Upper lobe of right lung (tissue), 1 donor: ENCODE measurements at regions not wholly inside any gene's neighbourhood (a gene's known extent, or its start where the extent isn't known, plus 50 kb on each side); places are given as distances from the start of the nearest gene placed in this dataset.

Experiments
- ATAC-seq: fragments of 200-7000 bp; cut with Tn5 transposase; one replicate; pipeline ENCODE4 v1.9.1; 2020; ENCODE audit warnings: mild to moderate bottlenecking, moderate library complexity
- DNase-seq: peaks from one replicate; pipeline ENCODE4 v3.0.0-alpha.2; 2020
- H3K27ac ChIP-seq: fragments of 200-600 bp; one replicate; pipeline ENCODE4 v1.8.0; 2022
- H3K27me3 ChIP-seq: fragments of 200-600 bp; one replicate; pipeline ENCODE4 v1.8.0; 2022; ENCODE audit warnings: mild to moderate bottlenecking
- H3K36me3 ChIP-seq: fragments of 200-600 bp; one replicate; pipeline ENCODE4 v1.8.0; 2022
- H3K4me1 ChIP-seq: fragments of 200-600 bp; one replicate; pipeline ENCODE4 v1.8.0; 2022
- H3K4me3 ChIP-seq: fragments of 200-600 bp; one replicate; pipeline ENCODE4 v1.8.0; 2022; ENCODE audit warnings: mild to moderate bottlenecking
- H3K9me3 ChIP-seq: fragments of 200-600 bp; one replicate; pipeline ENCODE4 v1.8.0; 2022
- intact Hi-C: fragments of 100-400 bp; cut with DNase I; formaldehyde crosslinking; loops from one replicate; pipeline ENCODE4 v1.11.0; 2022
- TF ChIP-seq, protein P1 (sequence below): fragments of 200-600 bp; IDR thresholded peaks from one replicate; pipeline ENCODE4 v1.8.0; 2022; ENCODE audit warnings: antibody characterized with exemption
- donor health status: DM: no; HTN: yes; CAD: no; lungs with severe emphysema.

DNA sequence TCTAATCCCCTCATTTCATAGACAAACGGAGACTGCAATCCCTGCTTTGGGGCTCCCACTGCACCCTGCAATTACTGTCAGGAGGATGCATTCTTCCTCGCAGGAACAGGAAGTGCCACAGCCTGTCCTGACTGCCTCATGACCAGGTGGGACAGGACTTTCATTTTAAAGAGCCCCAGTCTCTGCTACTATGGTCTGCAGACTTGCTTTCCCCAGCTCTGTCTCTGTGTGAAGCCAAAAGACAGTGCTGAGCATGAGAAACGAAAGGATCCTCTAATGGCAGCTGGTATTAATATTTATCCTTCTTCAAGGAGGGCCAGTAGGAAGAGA, 60.0 kb upstream of the PNMA1 start:
- Histone ChIP-seq H3K27ac (peak overlapping the region; percentile 32), H3K36me3 (no peaks in the 10 kb centered on the region), H3K9me3 (no peaks in the 10 kb centered on the region), H3K4me3 (no peak overlapping the region), H3K27me3 (no peaks in the 10 kb centered on the region), H3K4me1 (peaks cover 66% of the 10 kb centered on the region)
- TF ChIP-seq, protein P1, sequence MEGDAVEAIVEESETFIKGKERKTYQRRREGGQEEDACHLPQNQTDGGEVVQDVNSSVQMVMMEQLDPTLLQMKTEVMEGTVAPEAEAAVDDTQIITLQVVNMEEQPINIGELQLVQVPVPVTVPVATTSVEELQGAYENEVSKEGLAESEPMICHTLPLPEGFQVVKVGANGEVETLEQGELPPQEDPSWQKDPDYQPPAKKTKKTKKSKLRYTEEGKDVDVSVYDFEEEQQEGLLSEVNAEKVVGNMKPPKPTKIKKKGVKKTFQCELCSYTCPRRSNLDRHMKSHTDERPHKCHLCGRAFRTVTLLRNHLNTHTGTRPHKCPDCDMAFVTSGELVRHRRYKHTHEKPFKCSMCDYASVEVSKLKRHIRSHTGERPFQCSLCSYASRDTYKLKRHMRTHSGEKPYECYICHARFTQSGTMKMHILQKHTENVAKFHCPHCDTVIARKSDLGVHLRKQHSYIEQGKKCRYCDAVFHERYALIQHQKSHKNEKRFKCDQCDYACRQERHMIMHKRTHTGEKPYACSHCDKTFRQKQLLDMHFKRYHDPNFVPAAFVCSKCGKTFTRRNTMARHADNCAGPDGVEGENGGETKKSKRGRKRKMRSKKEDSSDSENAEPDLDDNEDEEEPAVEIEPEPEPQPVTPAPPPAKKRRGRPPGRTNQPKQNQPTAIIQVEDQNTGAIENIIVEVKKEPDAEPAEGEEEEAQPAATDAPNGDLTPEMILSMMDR = no peak
- DNase-seq = no peak
- intact Hi-C loops = no loop called here
- ATAC-seq = no peak

DNA sequence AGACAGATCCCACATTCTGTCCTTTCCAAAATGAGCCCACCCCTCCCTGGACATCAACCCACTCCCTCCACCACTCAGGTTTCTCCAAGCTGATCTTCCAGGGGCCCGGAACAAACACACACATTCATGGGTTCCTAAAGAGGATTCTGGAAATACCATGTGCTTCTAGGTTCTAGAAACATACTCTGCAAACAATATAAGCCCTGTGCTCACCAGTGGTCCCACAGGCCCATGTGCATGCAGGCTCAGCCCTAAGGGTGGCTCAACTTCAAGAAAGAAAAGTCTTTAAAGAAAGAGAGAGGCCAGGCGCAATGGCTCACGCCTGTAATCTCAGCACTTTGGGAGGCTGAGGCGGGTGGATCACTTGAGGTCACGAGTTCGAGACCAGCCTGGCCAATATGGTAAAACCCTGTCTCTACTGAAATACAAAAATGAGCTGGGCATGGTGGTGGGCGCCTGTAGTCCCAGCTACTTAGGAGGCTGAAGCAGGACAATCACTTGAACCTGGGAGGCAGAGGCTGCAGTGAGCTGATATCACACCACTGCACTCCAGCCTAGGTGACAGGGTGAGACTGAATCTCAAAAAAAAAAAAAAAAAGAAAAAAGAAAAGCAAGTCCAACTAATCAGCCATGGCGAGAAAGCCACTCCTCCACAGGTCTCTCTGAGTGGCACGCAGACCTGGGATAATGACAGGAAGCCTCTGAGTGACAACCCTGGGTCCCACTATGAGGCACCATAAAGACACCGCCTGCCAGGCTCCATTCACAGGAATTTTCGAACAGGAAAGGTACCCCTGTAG, 59.5 kb upstream of the PNMA1 start:
- H3K27me3 ChIP-seq = no peaks in the 10 kb centered on the region
- H3K4me1 ChIP-seq = peaks cover 72% of the 10 kb centered on the region
- DNase-seq (no peak), ATAC-seq (no peak)
- H3K9me3 ChIP-seq = no peaks in the 10 kb centered on the region
- intact Hi-C loops = no loop called here
- H3K4me3 ChIP-seq = no peak overlapping the region
- H3K27ac ChIP-seq = no peak overlapping the region
- TF ChIP-seq, protein P1 = no peak
- H3K36me3 ChIP-seq = no peaks in the 10 kb centered on the region

DNA sequence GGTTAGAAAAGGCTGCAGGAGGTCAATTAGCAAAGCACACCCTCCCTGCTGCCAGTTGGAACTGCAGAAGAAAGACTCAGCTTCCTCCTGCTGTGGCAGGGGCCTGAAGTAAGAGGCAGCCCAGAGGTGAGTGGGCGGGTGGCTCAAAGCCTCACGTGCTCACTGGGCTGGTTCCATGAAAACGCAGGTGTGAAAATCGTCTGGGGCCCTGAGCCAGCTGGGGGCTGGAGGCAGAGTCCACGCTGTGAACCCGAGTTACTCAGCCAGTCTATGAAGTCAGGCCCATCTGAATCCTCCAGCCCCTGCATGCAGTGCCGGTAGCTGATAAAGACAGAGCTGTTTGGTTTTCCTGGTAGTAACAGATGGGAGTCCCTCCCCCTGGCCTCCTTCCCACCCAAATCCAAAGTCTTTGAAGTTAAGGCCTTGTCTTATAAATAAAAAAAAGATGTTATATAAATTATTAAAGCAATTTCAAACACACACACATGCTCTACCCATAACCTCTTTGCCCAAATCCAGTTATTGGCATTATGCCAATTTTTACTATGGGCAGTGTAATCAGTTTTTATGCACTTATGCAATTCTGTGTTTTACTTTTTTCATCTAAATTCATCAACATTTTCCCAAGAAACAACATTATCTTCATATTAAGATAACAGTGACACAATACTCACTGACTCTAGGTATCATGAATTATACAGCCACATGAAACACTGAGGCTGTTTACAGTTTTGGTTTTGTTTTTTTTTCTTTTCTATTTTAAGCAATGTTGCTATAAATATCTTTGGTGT, 57.9 kb upstream of the PNMA1 start:
- Histone ChIP-seq H3K4me3 (no peak overlapping the region), H3K9me3 (no peaks in the 10 kb centered on the region), H3K4me1 (peaks cover 79% of the 10 kb centered on the region), H3K27me3 (no peaks in the 10 kb centered on the region), H3K36me3 (no peaks in the 10 kb centered on the region), H3K27ac (peak overlapping the region; percentile 38)
- intact Hi-C loops = no loop called here
- DNase-seq = peak; percentile 86
- TF ChIP-seq, protein P1 = no peak
- ATAC-seq = peak; percentile 81

DNA sequence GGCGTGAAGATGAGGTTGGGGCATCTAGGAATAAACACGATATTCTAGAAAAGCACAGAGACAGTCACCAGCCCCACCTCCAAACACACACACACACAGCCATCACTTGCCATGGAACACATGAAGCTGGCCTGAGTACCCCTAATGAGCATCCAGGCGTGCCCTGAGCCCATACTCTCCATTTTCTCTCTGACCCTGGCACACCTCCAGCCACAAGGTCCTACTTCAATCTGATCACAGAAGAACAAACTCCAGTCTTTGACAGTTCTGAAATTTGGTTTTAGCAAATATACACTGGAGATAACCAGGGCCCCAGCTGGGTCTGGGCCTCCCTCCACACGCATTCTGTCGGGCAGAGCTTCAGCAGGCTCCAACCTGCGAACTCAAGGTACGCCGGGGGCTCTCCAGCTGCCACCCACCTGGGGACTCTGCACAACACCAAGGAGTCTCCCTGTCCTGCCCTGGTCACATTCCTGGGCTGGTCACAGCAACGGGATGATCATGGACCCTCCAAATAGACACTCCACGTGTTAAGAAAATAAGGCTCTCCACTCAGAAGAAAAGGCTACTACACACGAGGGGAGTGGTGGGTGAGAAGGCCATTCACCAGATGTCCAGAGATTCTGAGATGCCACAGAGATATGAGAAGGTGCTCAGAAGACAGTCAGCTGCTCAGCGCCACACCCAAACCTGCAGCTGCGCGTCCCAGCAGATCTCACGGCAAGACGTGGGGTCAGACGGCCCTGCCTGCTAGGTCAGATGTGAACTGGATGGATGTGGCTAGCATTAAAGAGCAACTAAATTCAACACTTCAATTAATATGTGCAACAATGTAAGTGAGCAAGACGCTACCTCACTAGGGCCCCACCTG, 57.0 kb upstream of the PNMA1 start:
- ATAC-seq = no peak
- no peaks in the 10 kb centered on the region for H3K9me3 ChIP-seq
- DNase-seq = no peak
- no peaks in the 10 kb centered on the region for H3K27me3 ChIP-seq
- intact Hi-C loops = no loop called here
- H3K4me3 ChIP-seq = no peak overlapping the region
- H3K27ac ChIP-seq = peak overlapping the region; percentile 38
- H3K4me1 ChIP-seq = peaks cover 74% of the 10 kb centered on the region
- TF ChIP-seq, protein P1 = no peak
- H3K36me3 ChIP-seq = no peaks in the 10 kb centered on the region

DNA sequence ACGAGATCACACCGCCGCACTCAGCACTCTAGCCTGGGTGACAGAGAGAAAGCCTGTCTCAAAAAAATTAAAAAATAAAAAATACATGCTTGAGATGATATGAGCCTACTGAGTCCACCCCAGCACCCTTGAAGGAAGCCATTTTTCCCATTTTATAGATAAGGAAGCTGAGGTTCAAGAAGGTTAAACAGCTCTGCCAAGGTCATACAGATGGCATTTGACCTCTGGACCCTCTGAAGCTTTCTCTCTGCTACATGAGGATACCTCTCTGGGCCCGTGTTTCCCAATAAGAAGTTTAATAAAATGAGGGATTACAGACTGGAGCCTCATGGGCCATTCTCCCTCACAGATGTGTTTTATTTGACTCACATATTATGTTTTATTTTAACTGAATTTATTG, 53.9 kb upstream of the PNMA1 start:
- TF ChIP-seq, protein P1 = no peak
- Histone ChIP-seq H3K4me1 (peaks cover 82% of the 10 kb centered on the region), H3K27ac (no peak overlapping the region), H3K4me3 (no peak overlapping the region), H3K36me3 (no peaks in the 10 kb centered on the region), H3K9me3 (no peaks in the 10 kb centered on the region), H3K27me3 (no peaks in the 10 kb centered on the region)
- intact Hi-C loops = no loop called here
- ATAC-seq (no peak), DNase-seq (no peak)
